Kidney epithelial cell (primary cell): ENCODE measurements at regions not wholly inside any gene's neighbourhood (a gene's known extent, or its start where the extent isn't known, plus 50 kb on each side); places are given as distances from the start of the nearest gene placed in this dataset.

ENCODE experiments used
- DNase-seq: peaks from one replicate; pipeline ENCODE4 v3.0.0-alpha.2; 2010; ENCODE audit warnings: low read depth
- H3K27me3 ChIP-seq: 2 replicates; pipeline ENCODE4 v1.6.0; 2011; ENCODE audit warnings: low read length; ENCODE audit not compliant: control insufficient read depth, insufficient read depth
- H3K36me3 ChIP-seq: 2 replicates; pipeline ENCODE4 v1.5.1; 2011; ENCODE audit warnings: low read length; ENCODE audit not compliant: control insufficient read depth, insufficient read depth
- H3K4me3 ChIP-seq: 2 replicates; pipeline ENCODE4 v1.5.1; 2011; ENCODE audit warnings: low read depth, mild to moderate bottlenecking, control low read depth, low read length
- TF ChIP-seq, protein P1 (sequence below): IDR thresholded peaks from 2 replicates; pipeline ENCODE4 v1.5.1; 2011; ENCODE audit warnings: mild to moderate bottlenecking, moderate library complexity, low read length, control low read depth, inconsistent platforms; ENCODE audit not compliant: insufficient read depth, poor library complexity, severe bottlenecking

- Histone ChIP-seq H3K36me3 (no peaks in the 10 kb centered on the region), H3K27me3 (no peaks in the 10 kb centered on the region), H3K4me3 (no peak overlapping the region)
- TF ChIP-seq, protein P1, sequence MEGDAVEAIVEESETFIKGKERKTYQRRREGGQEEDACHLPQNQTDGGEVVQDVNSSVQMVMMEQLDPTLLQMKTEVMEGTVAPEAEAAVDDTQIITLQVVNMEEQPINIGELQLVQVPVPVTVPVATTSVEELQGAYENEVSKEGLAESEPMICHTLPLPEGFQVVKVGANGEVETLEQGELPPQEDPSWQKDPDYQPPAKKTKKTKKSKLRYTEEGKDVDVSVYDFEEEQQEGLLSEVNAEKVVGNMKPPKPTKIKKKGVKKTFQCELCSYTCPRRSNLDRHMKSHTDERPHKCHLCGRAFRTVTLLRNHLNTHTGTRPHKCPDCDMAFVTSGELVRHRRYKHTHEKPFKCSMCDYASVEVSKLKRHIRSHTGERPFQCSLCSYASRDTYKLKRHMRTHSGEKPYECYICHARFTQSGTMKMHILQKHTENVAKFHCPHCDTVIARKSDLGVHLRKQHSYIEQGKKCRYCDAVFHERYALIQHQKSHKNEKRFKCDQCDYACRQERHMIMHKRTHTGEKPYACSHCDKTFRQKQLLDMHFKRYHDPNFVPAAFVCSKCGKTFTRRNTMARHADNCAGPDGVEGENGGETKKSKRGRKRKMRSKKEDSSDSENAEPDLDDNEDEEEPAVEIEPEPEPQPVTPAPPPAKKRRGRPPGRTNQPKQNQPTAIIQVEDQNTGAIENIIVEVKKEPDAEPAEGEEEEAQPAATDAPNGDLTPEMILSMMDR: no peak
- no peak for DNase-seq
Measured at GRCh38 chr18:73793386-73793785, 354.2 kb downstream of the FBXO15 start.

GRCh38 chr18:73791081-73791480, 356.6 kb downstream of the FBXO15 start:
- DNase-seq: no peak
- Histone ChIP-seq H3K36me3 (no peaks in the 10 kb centered on the region), H3K27me3 (no peaks in the 10 kb centered on the region), H3K4me3 (no peak overlapping the region)
- TF ChIP-seq, protein P1: no peak

DNA sequence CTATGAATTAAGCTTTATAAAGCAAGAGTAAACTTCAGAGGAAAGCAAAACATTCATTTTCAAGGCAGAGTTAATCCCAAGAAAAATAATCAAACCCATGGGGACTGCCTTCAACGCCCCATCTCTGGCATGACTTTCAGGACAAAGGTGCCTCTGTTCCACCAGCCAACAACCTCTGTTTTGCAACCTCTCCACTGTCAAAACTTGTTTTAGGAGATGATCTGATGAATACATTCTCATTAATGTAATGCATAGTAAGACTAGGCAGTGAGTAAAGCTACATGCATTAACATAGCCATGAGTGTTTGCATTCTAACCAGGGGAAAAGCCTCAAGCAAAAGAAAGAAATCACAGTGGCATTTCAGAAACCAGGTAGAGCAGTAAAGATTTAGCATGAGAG, 357.0 kb downstream of the FBXO15 start:
- DNase-seq: no peak
- Histone ChIP-seq H3K36me3 (no peaks in the 10 kb centered on the region), H3K27me3 (no peaks in the 10 kb centered on the region), H3K4me3 (no peak overlapping the region)
- TF ChIP-seq, protein P1: no peak

DNA sequence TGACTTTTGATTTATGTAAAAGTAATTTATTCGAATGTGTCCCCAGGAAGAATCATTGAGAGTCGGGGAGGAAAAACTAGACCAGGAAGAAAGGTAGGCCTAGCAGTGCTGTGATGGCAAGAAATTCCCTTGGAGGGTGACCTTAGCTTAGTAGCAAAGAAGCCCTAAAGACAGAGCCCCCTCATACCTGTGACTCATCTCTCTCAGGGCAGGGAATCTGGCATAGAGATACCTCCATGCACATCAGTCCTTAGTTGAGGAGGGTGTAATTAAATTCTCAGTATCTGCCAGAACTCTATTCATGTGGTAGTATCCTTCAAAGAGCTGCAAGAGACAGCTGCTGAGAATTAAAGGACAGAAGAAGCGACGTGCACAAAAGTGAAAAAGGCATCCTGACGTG, 360.3 kb downstream of the FBXO15 start:
- DNase-seq: no peak
- H3K36me3 ChIP-seq: no peaks in the 10 kb centered on the region
- no peak overlapping the region for H3K4me3 ChIP-seq
- no peaks in the 10 kb centered on the region for H3K27me3 ChIP-seq
- TF ChIP-seq, protein P1: no peak

- no peak for DNase-seq
- TF ChIP-seq, protein P1: no peak
- no peak overlapping the region for H3K4me3 ChIP-seq
Measured at GRCh38 chr18:73785300-73785699, 362.3 kb downstream of the FBXO15 start.

DNA sequence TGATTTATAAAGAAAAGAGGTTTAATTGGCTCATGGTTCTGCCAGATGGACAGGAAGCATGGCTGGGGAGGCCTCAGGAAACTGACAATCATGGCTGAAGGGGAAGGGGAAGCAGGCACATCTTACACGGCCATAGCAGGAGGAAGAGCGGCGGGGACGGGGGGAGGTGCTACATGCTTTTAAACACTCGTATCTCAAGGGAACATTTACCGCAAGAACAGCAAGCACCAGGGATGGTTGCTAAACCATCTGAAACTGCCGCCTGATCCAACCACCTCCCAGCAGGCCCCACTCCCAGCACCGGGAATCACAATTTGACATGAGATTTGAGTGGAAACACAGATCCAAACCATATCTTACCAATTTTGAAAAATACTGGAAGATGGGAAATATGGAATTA, 362.8 kb downstream of the FBXO15 start:
- Histone ChIP-seq H3K27me3 (no peaks in the 10 kb centered on the region), H3K36me3 (no peaks in the 10 kb centered on the region), H3K4me3 (no peak overlapping the region)
- TF ChIP-seq, protein P1: no peak
- DNase-seq: no peak

More at GRCh38 chr18:73785300-73785699, 362.3 kb downstream of the FBXO15 start:
- Histone ChIP-seq H3K36me3 (no peaks in the 10 kb centered on the region), H3K27me3 (no peaks in the 10 kb centered on the region)
